IMR-90 (cell line): ENCODE measurements at regions not wholly inside any gene's neighbourhood (a gene's known extent, or its start where the extent isn't known, plus 50 kb on each side); places are given as distances from the start of the nearest gene placed in this dataset.

Experiments
- BHLHE40 ChIP-seq: fragments of 150-350 bp; IDR thresholded peaks from 2 replicates; pipeline ENCODE4 v1.6.1; 2016; ENCODE audit warnings: mild to moderate bottlenecking, low read depth, low read length
- CEBPB ChIP-seq: IDR thresholded peaks from 2 replicates; pipeline ENCODE4 v1.6.1; 2012; ENCODE audit warnings: low read depth, low read length, improper control_type of control experiment
- CTCF ChIP-seq: conservative IDR thresholded peaks from 2 replicates; pipeline ENCODE4 v1.5.1; 2012; ENCODE audit warnings: mild to moderate bottlenecking, low read depth, low read length, improper control_type of control experiment
- ELK1 ChIP-seq: fragments of 150-350 bp; IDR thresholded peaks from 2 replicates; pipeline ENCODE4 v1.6.1; 2016; ENCODE audit warnings: low read depth, mild to moderate bottlenecking, low read length, moderate library complexity, borderline replicate concordance
- POLR2A ChIP-seq: IDR thresholded peaks from 2 replicates; pipeline ENCODE4 v1.6.1; 2012; ENCODE audit warnings: mild to moderate bottlenecking, low read depth, low read length
- RAD21 ChIP-seq: IDR thresholded peaks from 2 replicates; pipeline ENCODE4 v1.6.1; 2012; ENCODE audit warnings: low read length, improper control_type of control experiment
- USF2 ChIP-seq: fragments of 150-350 bp; IDR thresholded peaks from 2 replicates; pipeline ENCODE4 v1.6.1; 2017; ENCODE audit warnings: mild to moderate bottlenecking, antibody characterized with exemption, low read length, low read depth

GRCh38 chr6:14306151-14306906, 188.8 kb downstream of the CD83 start:
- TF ChIP-seq CTCF, result no peak
- TF ChIP-seq BHLHE40, result no peak
- no peak for TF ChIP-seq CEBPB
- no peak for TF ChIP-seq POLR2A
- TF ChIP-seq USF2, result no peak
- no peak for TF ChIP-seq ELK1
- TF ChIP-seq RAD21, result no peak
